Activated CD4-positive, alpha-beta T cell treated with anti-CD3 and anti-CD28 coated beads, Interleukin-2, Interleukin-4, amounts not matched to agents 100 ng/mL and 50 ng/mL, durations not matched to agents 16 hours and 8 hours (primary cell): ENCODE measurements at regions not wholly inside any gene's neighbourhood (a gene's known extent, or its start where the extent isn't known, plus 50 kb on each side); places are given as distances from the start of the nearest gene placed in this dataset.
A peak's percentile ranks its signal among the peaks of the same experiment; 100 is the strongest.
"Not testable (repeated sequence)": the region's sequence is repeated elsewhere in the genome, so short reads cannot be mapped to it uniquely, and the experiment has no call there.

ENCODE experiments used
- DNase-seq: peaks from one replicate; pipeline ENCODE4 v3.0.0-alpha.2; 2020; ENCODE audit warnings: low spot score

- DNase-seq = not testable (repeated sequence)
These were observed 409.5 kb downstream of the DIRAS2 start for GRCh38 chr9:90233081-90233480.

DNA sequence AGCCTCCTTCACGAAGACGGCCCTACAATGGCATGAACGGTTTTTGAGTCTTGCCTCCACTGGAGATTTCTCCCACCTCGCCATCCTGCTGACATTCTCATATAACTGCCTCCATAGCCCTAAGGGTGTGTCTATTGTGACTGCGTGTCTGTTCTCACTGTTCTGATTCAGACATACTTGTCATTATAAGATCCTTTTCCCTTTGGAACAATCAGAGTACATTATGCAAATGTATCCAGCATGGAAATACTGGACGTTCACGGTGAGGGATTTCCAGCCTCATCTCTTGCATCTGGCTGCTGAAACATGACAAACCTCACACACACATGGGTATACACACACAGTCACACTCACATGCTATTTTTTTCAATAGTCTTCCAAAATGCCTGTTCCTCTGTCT is 402.1 kb downstream of the DIRAS2 start:
- DNase-seq = no peak

- DNase-seq = no peak
These were observed 397.0 kb downstream of the DIRAS2 start for GRCh38 chr9:90245661-90246060.

DNA sequence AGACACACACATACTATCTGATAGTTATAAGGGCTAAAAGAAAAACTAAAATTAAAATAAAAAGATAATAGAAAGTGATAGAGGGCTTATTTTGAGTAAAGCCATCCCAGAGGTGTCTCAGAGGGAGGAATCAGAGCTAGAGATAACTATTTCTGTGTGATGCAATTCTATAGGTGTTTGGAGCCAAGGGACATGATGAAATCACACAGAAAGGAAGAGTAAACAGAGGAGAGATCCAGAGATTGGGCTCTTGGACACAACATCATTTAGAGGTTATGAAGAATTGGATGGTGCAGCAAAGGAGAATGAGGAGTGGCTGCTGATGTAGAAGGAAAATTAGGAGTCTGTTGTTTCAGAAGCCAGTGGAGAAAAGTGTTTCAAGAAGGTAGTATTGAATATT is 393.5 kb downstream of the DIRAS2 start:
- DNase-seq = no peak

DNA sequence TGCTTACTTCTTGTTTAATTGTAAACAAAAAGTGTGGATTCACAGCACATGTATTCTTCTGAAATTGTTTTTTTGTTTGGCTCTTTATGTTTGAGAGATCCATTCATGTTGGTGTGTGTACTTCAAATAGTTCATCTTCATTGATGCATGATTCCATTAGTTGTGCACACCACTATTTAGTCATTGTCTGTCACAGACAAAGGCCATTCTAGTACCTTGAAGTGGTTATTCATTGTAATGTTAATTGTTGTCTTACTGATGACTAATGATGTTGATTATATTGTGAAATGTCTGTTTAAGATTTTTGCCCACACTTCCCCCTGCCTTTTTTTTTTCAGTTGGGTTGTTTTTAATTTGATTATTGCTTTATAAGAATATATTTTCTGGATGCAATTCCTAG is 391.3 kb downstream of the DIRAS2 start:
- DNase-seq = no peak

GRCh38 chr9:90256345-90256744 is 386.3 kb downstream of the DIRAS2 start:
- DNase-seq = no peak

GRCh38 chr9:90259311-90260246 is 383.0 kb downstream of the DIRAS2 start:
- no peak for DNase-seq

- no peak for DNase-seq
These were observed 380.9 kb downstream of the DIRAS2 start for GRCh38 chr9:90261698-90262097.

DNA sequence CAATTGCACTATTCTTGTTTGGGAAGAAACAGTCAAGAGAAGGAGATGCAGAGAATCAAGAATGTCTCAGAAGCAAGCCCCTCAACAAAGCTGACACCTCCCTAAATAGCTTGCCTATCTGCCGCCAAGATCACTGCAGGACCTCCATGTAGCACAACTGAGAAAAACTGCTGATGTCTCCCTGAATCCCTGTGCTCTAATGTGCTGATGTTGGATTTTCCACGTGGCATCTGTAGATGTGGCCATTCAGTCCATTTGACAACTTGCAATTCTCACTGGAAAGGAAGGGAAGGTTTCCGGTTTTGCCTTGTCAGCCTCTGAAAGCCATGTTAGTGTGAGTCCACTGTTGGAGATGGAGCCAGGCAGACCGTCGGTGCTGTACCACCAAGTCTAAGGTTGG is 374.0 kb downstream of the DIRAS2 start:
- DNase-seq = no peak

- no peak for DNase-seq
These were observed 370.9 kb downstream of the DIRAS2 start for GRCh38 chr9:90271707-90272106.

GRCh38 chr9:90274725-90275124 is 367.9 kb downstream of the DIRAS2 start:
- DNase-seq = no peak

DNA sequence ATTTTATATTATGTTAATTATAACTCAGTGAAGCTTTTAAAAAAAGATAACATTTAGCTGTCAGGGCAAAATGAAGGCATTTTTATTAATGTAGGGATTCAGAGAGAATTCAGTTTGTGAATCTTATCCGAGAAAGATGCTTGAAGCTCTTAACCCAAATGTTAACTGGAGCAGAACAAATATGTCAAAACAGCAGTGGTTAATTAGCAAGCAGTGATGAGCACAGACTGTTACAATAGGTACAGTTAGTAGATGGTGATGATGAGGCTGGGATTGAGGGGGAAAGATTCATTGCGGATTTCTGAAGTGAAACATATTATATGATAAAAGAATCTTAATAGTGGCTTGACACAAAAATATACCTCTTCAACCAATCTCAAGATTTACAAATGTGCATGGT is 356.7 kb downstream of the DIRAS2 start:
- no peak for DNase-seq

GRCh38 chr9:90287567-90288274 is 354.9 kb downstream of the DIRAS2 start:
- peak; percentile 13 for DNase-seq

GRCh38 chr9:90288275-90288639 is 354.4 kb downstream of the DIRAS2 start:
- no peak for DNase-seq

- DNase-seq = no peak
These were observed 351.7 kb downstream of the DIRAS2 start for GRCh38 chr9:90290716-90291485.

GRCh38 chr9:90296539-90296938 is 346.1 kb downstream of the DIRAS2 start:
- DNase-seq = no peak

GRCh38 chr9:90299968-90300367 is 342.7 kb downstream of the DIRAS2 start:
- no peak for DNase-seq

DNA sequence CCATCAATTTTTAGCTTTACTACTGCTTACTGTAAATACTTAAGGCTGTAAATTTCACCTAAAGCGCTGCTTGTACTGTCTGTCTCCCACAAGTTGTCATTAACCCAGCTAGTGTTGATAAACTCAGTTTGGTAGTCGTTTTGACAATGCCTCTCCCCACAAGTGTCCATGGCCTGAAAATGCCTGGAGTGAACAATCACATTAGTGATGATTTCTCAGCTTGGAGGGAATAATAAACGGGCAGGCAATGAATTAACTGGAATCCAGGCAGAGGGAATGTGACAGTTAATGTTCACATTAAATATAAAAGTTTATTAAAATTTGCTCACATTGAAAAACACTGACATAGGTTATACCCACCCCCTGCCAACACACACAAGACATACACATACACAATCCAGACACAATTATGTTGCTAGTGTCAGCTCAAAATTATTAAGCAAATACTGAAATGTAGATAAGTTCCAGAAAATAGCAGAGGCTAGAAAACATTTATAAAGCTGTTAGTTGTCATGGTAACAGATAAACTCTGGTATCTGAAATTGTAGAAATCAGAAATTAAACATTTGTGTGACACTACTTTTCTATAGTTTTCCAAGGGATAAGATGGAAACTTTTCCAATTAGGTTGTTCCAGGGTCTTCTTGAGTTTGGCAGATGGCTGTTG is 341.9 kb downstream of the DIRAS2 start:
- DNase-seq = no peak

- DNase-seq = no peak
These were observed 341.4 kb downstream of the DIRAS2 start for GRCh38 chr9:90301277-90301653.

DNA sequence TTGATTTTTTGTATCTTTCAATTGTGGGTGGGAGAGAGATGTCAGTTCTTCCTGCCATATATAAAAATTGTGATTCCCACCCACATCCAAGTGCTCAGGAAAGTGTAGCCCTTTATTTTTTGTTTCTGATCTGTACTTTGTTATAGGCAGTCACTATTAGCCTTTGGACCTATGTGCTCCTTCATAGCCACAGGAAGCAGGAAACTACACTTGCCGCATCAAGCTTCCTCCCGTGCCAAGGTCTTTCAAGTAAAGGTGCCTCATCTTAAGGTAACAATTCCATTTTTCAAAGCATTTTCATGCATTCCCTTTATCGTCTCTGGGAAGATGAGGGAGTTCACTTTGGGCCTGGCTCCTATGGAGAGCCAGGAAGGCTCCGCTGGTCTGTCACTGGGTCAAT is 339.0 kb downstream of the DIRAS2 start:
- DNase-seq = no peak

DNA sequence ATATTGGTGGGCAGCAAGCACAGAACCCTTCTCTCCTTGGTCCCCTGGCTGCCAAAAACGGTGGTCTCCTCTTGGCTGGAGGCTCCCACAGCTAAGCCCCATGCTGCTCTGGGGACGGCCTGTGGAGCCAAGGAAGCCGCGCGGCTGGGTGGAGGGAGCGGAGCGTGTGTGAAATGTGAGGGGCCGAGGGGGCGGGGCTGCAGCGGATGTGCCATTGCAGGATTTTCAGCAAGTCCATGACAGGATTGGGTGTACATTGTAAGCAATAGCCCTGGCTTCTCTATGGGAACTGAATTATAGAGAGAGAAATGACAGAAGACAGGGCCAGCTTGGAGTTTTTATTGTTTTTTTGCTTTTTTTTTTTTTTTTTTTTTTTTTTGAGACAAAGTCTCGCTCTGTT is 336.5 kb downstream of the DIRAS2 start:
- DNase-seq = no peak

- DNase-seq = no peak
These were observed 335.3 kb downstream of the DIRAS2 start for GRCh38 chr9:90307167-90307833.
